ENCODE measurements at regions not wholly inside any gene's neighbourhood (a gene's known extent, or its start where the extent isn't known, plus 50 kb on each side); places are given as distances from the start of the nearest gene placed in this dataset.
A peak's percentile ranks its signal among the peaks of the same experiment; 100 is the strongest.

- intact Hi-C loops (cut with micrococcal nuclease) = no loop called here
- no peak for ATAC-seq
- no peak for DNase-seq
Measured at GRCh38 chr7:148472406-148472805, 118.2 kb upstream of the C7orf33 start.

GRCh38 chr7:148473703-148474480 lies 116.7 kb upstream of the C7orf33 start:
- no peak for ATAC-seq
- no peak for DNase-seq
- intact Hi-C loops (cut with micrococcal nuclease) = no loop called here

GRCh38 chr7:148474481-148475025 lies 116.0 kb upstream of the C7orf33 start:
- intact Hi-C loops (cut with micrococcal nuclease) = no loop called here
- ATAC-seq (no peak), DNase-seq (no peak)

- intact Hi-C loops (cut with micrococcal nuclease) = no loop called here
- ATAC-seq = no peak
Measured at GRCh38 chr7:148478551-148478950, 112.0 kb upstream of the C7orf33 start.

GRCh38 chr7:148480479-148481146 lies 110.0 kb upstream of the C7orf33 start:
- intact Hi-C loops (cut with micrococcal nuclease) = no loop called here
- ATAC-seq (peak; percentile 30), DNase-seq (no peak)

More at GRCh38 chr7:148478551-148478950, 112.0 kb upstream of the C7orf33 start:
- DNase-seq = no peak

GRCh38 chr7:148481147-148481526 lies 109.4 kb upstream of the C7orf33 start:
- intact Hi-C loops (cut with micrococcal nuclease) = no loop called here
- DNase-seq (no peak), ATAC-seq (no peak)

GRCh38 chr7:148481971-148482626 lies 108.5 kb upstream of the C7orf33 start:
- DNase-seq (no peak), ATAC-seq (no peak)
- intact Hi-C loops (cut with micrococcal nuclease) = no loop called here

GRCh38 chr7:148483515-148484308 lies 106.9 kb upstream of the C7orf33 start:
- ATAC-seq = no peak
- no peak for DNase-seq
- intact Hi-C loops (cut with micrococcal nuclease) = no loop called here

- DNase-seq (no peak), ATAC-seq (no peak)
- intact Hi-C loops (cut with micrococcal nuclease) = no loop called here
Measured at GRCh38 chr7:148484486-148484885, 106.1 kb upstream of the C7orf33 start.

GRCh38 chr7:148485618-148486017 lies 104.9 kb upstream of the C7orf33 start:
- no peak for ATAC-seq
- intact Hi-C loops (cut with micrococcal nuclease) = no loop called here
- no peak for DNase-seq

- intact Hi-C loops (cut with micrococcal nuclease) = no loop called here
- ATAC-seq (no peak), DNase-seq (no peak)
Measured at GRCh38 chr7:148486937-148487336, 103.6 kb upstream of the C7orf33 start.

GRCh38 chr7:148487912-148488311 lies 102.7 kb upstream of the C7orf33 start:
- no peak for DNase-seq
- ATAC-seq = no peak
- intact Hi-C loops (cut with micrococcal nuclease) = no loop called here

- DNase-seq (no peak), ATAC-seq (no peak)
- intact Hi-C loops (cut with micrococcal nuclease) = no loop called here
Measured at GRCh38 chr7:148489678-148490077, 100.9 kb upstream of the C7orf33 start.

GRCh38 chr7:148492157-148492860 lies 98.3 kb upstream of the C7orf33 start:
- no peak for ATAC-seq
- intact Hi-C loops (cut with micrococcal nuclease) = no loop called here

GRCh38 chr7:148495605-148496004 lies 95.0 kb upstream of the C7orf33 start:
- ATAC-seq (no peak), DNase-seq (no peak)
- intact Hi-C loops (cut with micrococcal nuclease) = no loop called here

More at GRCh38 chr7:148492157-148492860, 98.3 kb upstream of the C7orf33 start:
- DNase-seq = no peak

- ATAC-seq (no peak), DNase-seq (no peak)
- intact Hi-C loops (cut with micrococcal nuclease) = loop anchor here (10.0 kb wide), 1 partner anchor 464 kb away; no protein-coding TSS in a partner anchor
Measured at GRCh38 chr7:148500978-148501377, 89.6 kb upstream of the C7orf33 start.

GRCh38 chr7:148503900-148504487 lies 86.6 kb upstream of the C7orf33 start:
- intact Hi-C loops (cut with micrococcal nuclease) = loop anchor here (10.0 kb wide), 1 partner anchor 461 kb away; no protein-coding TSS in a partner anchor
- no peak for DNase-seq

More at GRCh38 chr7:148503900-148504487, 86.6 kb upstream of the C7orf33 start:
- ATAC-seq = no peak
